ENCODE measurements at regions not wholly inside any gene's neighbourhood (a gene's known extent, or its start where the extent isn't known, plus 50 kb on each side); places are given as distances from the start of the nearest gene placed in this dataset.

DNA sequence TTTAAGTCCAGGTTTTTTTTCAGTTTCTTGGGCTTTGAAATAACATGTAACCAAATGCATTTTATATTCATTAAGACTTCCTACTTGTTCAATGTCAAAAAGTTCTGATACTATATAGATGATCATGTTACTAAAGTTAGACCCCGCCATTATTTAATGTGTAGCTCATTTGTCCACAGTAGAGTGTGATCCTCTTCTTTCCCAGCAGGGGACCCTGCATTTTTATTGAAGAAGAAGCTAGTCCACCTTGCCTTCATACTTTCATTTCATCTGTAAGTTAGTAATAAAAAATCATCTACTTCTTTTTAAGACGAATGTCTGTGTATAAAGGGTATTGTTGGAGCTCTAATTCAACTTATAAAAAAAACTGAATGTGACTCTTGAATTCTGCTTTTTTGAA is 404.6 kb downstream of the SI start:
- Histone ChIP-seq H3K9me3 (ENCODE audit: control insufficient read depth, low read length) (no peaks in the 10 kb centered on the region), H3K4me3 (ENCODE audit: low read length in 2 of 2) (no peak overlapping the region), H3K27ac (ENCODE audit: low read depth in 1 of 2, low read length in 2 of 2) (no peak overlapping the region), H3K27me3 (ENCODE audit: control insufficient read depth in 1 of 2, insufficient read depth in 2 of 2, low read length in 1 of 2) (no peaks in the 10 kb centered on the region), H3K4me1 (ENCODE audit: control insufficient read depth in 1 of 2, insufficient read depth in 2 of 2, low read length in 2 of 2) (no peaks in the 10 kb centered on the region), H3K36me3 (ENCODE audit: control insufficient read depth in 1 of 2, insufficient read depth in 2 of 2, low read length in 1 of 2) (no peaks in the 10 kb centered on the region)
- no peak for ATAC-seq (ENCODE audit: low FRiP score)
- intact Hi-C loops (cut with DNase I), result no loop called here
- no peak for DNase-seq
- WGBS, 2 donors, result 93% methylated on average over 2 of the region's 2 CpGs

DNA sequence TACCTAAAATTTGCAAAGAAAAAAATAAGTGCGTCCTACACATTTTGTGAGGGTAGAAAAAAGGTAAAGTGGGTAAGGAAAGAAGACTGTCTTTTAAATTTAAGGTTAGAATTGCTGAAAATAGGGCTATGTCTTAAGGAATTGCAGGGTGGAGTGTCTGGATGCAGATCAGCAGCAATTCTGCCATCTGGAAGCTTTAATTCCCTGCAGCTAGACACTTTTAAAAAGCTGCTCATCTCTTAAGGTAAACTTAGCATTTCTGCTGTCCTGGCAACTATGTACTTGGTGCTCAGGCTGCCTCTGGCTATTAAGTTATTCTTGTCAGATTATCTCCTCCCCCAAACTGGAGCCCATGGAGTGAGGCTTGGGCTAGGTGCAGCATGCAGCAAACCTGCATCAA is 420.2 kb downstream of the SI start:
- DNase-seq, result no peak
- H3K27ac ChIP-seq (ENCODE audit: low read depth in 1 of 2, low read length in 2 of 2), result no peak overlapping the region
- 85 to 92% methylated on average over 1 of the region's 1 CpG for WGBS, 2 donors
- H3K9me3 ChIP-seq (ENCODE audit: control insufficient read depth, low read length), result no peaks in the 10 kb centered on the region
- intact Hi-C loops (cut with DNase I), result no loop called here
- no peaks in the 10 kb centered on the region for H3K27me3 ChIP-seq (ENCODE audit: control insufficient read depth in 1 of 2, insufficient read depth in 2 of 2, low read length in 1 of 2)
- no peaks in the 10 kb centered on the region for H3K36me3 ChIP-seq (ENCODE audit: control insufficient read depth in 1 of 2, insufficient read depth in 2 of 2, low read length in 1 of 2)
- H3K4me1 ChIP-seq (ENCODE audit: control insufficient read depth in 1 of 2, insufficient read depth in 2 of 2, low read length in 2 of 2), result no peaks in the 10 kb centered on the region
- no peak overlapping the region for H3K4me3 ChIP-seq (ENCODE audit: low read length in 2 of 2)
- no peak for ATAC-seq (ENCODE audit: low FRiP score)

DNA sequence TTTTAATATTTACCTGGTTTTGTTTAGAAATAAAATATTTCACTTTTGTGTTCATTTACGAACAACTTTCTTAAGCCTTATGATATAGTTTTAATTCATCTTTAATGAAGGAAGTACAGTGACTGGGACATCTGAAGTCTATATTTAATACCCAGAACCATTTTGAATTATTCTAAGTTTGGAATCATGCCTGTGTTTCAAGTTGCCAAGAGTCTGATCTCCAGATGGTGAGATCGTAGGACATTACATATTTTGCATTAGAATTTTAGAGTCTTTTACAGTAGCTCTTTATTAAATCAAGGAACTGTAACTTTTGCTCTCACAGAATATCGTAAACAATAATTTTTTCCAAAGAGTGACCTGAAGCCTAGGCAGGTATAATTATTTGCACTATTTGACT is 420.7 kb downstream of the SI start:
- 69 to 71% methylated on average over 3 of the region's 3 CpGs for WGBS, 2 donors
- DNase-seq (no peak), ATAC-seq (ENCODE audit: low FRiP score) (no peak)
- Histone ChIP-seq H3K27ac (ENCODE audit: low read depth in 1 of 2, low read length in 2 of 2) (no peak overlapping the region), H3K4me3 (ENCODE audit: low read length in 2 of 2) (no peak overlapping the region), H3K36me3 (ENCODE audit: control insufficient read depth in 1 of 2, insufficient read depth in 2 of 2, low read length in 1 of 2) (no peaks in the 10 kb centered on the region), H3K27me3 (ENCODE audit: control insufficient read depth in 1 of 2, insufficient read depth in 2 of 2, low read length in 1 of 2) (no peaks in the 10 kb centered on the region), H3K4me1 (ENCODE audit: control insufficient read depth in 1 of 2, insufficient read depth in 2 of 2, low read length in 2 of 2) (no peaks in the 10 kb centered on the region), H3K9me3 (ENCODE audit: control insufficient read depth, low read length) (no peaks in the 10 kb centered on the region)
- intact Hi-C loops (cut with DNase I), result no loop called here

DNA sequence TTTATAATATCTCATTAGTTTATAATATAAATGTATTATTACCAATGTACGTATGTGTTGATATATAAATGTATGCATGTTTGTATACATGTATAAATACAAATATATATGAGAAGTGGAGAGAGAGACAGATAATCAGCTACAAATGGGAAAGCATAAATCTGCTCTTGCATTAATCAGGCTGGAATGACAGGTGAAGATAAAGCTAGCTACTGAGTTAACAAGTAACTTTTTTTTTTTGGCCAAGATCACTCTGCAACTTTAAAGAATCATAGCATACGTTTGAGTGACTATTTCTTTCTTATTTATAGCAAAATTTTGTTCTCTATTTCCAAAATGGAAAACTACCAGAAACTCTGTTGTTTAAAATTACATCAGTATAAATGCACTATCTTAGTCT is 422.8 kb downstream of the SI start:
- DNase-seq (no peak), ATAC-seq (ENCODE audit: low FRiP score) (no peak)
- 56 to 68% methylated on average over 2 of the region's 2 CpGs for WGBS, 2 donors
- Histone ChIP-seq H3K9me3 (ENCODE audit: control insufficient read depth, low read length) (no peaks in the 10 kb centered on the region), H3K27ac (ENCODE audit: low read depth in 1 of 2, low read length in 2 of 2) (no peak overlapping the region), H3K4me1 (ENCODE audit: control insufficient read depth in 1 of 2, insufficient read depth in 2 of 2, low read length in 2 of 2) (no peaks in the 10 kb centered on the region), H3K27me3 (ENCODE audit: control insufficient read depth in 1 of 2, insufficient read depth in 2 of 2, low read length in 1 of 2) (no peaks in the 10 kb centered on the region), H3K4me3 (ENCODE audit: low read length in 2 of 2) (no peak overlapping the region), H3K36me3 (ENCODE audit: control insufficient read depth in 1 of 2, insufficient read depth in 2 of 2, low read length in 1 of 2) (no peaks in the 10 kb centered on the region)
- intact Hi-C loops (cut with DNase I), result no loop called here

DNA sequence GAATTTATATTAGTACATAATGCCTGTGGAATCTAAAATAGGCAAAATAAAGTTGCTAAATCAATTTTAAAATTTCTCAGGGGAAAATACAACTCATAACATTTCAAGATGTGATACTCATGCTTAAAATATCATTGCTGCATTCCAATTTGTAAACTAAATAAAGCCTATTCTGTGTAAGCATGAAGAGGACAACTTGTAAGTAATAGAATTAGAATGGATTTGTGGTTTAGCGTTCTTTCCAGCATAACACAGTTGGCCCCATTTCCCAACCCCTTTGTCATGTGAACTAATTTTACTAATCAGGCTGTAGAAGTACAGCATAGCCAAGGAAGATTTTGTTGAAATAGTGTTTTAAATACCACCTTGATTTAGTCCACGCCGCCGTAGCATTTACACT is 437.2 kb downstream of the SI start:
- ATAC-seq (ENCODE audit: low FRiP score) (no peak), DNase-seq (no peak)
- H3K4me3 ChIP-seq (ENCODE audit: low read length in 2 of 2), result no peak overlapping the region
- 67 to 73% methylated on average over 4 of the region's 4 CpGs for WGBS, 2 donors
- H3K9me3 ChIP-seq (ENCODE audit: control insufficient read depth, low read length), result no peaks in the 10 kb centered on the region
- H3K27me3 ChIP-seq (ENCODE audit: control insufficient read depth in 1 of 2, insufficient read depth in 2 of 2, low read length in 1 of 2), result no peaks in the 10 kb centered on the region
- no peaks in the 10 kb centered on the region for H3K36me3 ChIP-seq (ENCODE audit: control insufficient read depth in 1 of 2, insufficient read depth in 2 of 2, low read length in 1 of 2)
- intact Hi-C loops (cut with DNase I), result no loop called here
- H3K27ac ChIP-seq (ENCODE audit: low read depth in 1 of 2, low read length in 2 of 2), result no peak overlapping the region
- H3K4me1 ChIP-seq (ENCODE audit: control insufficient read depth in 1 of 2, insufficient read depth in 2 of 2, low read length in 2 of 2), result no peaks in the 10 kb centered on the region

DNA sequence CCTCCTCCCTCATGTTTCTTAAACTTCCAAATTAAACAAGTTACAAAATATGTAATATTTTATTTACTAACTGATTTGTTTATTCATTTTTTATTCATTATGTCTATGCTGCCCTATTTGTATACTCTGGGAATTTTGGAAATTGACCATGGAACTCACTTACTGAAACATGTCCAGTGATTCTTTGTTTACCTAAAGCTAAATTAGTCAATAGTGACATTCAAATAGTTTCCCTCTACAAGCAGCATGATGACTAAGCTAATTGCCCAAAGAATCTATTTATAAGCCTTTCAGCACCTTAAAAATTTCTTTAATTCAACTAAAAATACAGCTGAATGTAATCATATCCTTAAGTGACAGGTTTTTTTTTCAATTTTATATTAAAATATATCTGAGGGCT is 437.7 kb downstream of the SI start:
- H3K27me3 ChIP-seq (ENCODE audit: control insufficient read depth in 1 of 2, insufficient read depth in 2 of 2, low read length in 1 of 2), result no peaks in the 10 kb centered on the region
- no peak overlapping the region for H3K27ac ChIP-seq (ENCODE audit: low read depth in 1 of 2, low read length in 2 of 2)
- H3K4me3 ChIP-seq (ENCODE audit: low read length in 2 of 2), result no peak overlapping the region
- H3K9me3 ChIP-seq (ENCODE audit: control insufficient read depth, low read length), result no peaks in the 10 kb centered on the region
- no peaks in the 10 kb centered on the region for H3K36me3 ChIP-seq (ENCODE audit: control insufficient read depth in 1 of 2, insufficient read depth in 2 of 2, low read length in 1 of 2)
- intact Hi-C loops (cut with DNase I), result no loop called here
- no peaks in the 10 kb centered on the region for H3K4me1 ChIP-seq (ENCODE audit: control insufficient read depth in 1 of 2, insufficient read depth in 2 of 2, low read length in 2 of 2)
- ATAC-seq (ENCODE audit: low FRiP score) (no peak), DNase-seq (no peak)

DNA sequence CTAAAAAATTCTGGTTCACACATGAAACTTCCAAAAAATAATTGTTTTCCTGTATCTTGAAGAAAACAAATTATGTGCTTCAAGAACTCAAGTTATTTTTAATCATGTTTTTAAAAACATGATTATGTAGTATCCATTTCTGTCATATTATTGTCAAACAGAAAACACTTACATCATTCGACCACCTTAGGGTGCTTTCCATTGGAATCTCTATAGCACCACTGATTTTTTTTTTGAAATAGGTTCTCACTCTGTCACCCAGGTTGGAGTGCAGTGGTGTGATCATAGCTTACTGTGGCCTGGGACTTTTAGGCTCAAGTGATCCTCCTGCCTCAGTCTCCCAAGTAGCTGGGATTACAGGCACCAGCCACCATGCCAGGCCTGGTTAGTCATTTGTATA is 457.3 kb downstream of the SI start:
- H3K27me3 ChIP-seq (ENCODE audit: control insufficient read depth in 1 of 2, insufficient read depth in 2 of 2, low read length in 1 of 2), result no peaks in the 10 kb centered on the region
- intact Hi-C loops (cut with DNase I), result no loop called here
- no peak overlapping the region for H3K4me3 ChIP-seq (ENCODE audit: low read length in 2 of 2)
- WGBS, 2 donors, result 83 to 89% methylated on average over 1 of the region's 1 CpG
- no peak overlapping the region for H3K27ac ChIP-seq (ENCODE audit: low read depth in 1 of 2, low read length in 2 of 2)
- no peaks in the 10 kb centered on the region for H3K4me1 ChIP-seq (ENCODE audit: control insufficient read depth in 1 of 2, insufficient read depth in 2 of 2, low read length in 2 of 2)
- DNase-seq (no peak), ATAC-seq (ENCODE audit: low FRiP score) (no peak)
- no peaks in the 10 kb centered on the region for H3K36me3 ChIP-seq (ENCODE audit: control insufficient read depth in 1 of 2, insufficient read depth in 2 of 2, low read length in 1 of 2)
- no peaks in the 10 kb centered on the region for H3K9me3 ChIP-seq (ENCODE audit: control insufficient read depth, low read length)

DNA sequence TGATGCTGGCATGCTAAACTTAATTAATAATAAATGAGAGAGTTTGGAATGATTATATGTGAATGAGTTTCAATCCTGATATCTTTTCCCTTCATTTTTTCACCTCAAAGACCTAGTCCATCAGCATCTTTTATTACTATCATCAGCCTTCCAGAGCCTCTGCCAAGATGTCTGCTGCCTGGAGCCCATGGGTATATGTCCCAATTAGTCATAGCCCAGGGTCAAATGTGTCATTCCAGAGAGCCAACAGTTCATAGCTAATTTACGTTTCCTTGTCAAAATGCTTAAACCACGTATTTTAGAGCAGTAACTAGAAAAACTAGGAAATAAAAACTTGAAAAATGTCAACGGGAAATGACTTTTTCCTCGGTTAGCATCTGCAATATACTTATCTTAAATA is 457.9 kb downstream of the SI start:
- Histone ChIP-seq H3K36me3 (ENCODE audit: control insufficient read depth in 1 of 2, insufficient read depth in 2 of 2, low read length in 1 of 2) (no peaks in the 10 kb centered on the region), H3K27ac (ENCODE audit: low read depth in 1 of 2, low read length in 2 of 2) (no peak overlapping the region), H3K9me3 (ENCODE audit: control insufficient read depth, low read length) (no peaks in the 10 kb centered on the region), H3K4me1 (ENCODE audit: control insufficient read depth in 1 of 2, insufficient read depth in 2 of 2, low read length in 2 of 2) (no peaks in the 10 kb centered on the region), H3K4me3 (ENCODE audit: low read length in 2 of 2) (no peak overlapping the region), H3K27me3 (ENCODE audit: control insufficient read depth in 1 of 2, insufficient read depth in 2 of 2, low read length in 1 of 2) (no peaks in the 10 kb centered on the region)
- WGBS, 2 donors, result 63 to 83% methylated on average over 4 of the region's 4 CpGs
- intact Hi-C loops (cut with DNase I), result no loop called here
- ATAC-seq (ENCODE audit: low FRiP score), result no peak
- no peak for DNase-seq

DNA sequence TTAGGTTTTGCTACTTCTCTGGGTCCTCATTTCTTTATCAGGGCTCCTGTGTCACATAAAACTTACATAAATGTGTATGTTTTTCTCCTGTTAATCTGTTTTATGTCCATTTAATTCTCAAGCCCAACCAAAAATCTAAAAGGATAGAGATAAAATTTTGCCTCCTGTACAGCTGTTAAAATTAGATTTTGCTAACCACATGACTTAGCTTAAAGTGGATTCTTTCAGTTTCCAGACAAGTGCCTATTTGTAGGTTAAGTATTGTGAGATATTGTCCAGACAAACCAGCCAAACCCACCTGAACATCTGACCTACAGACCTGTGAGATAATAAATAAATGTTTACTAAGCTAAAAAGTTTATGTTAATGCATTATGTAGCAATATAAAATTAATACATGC is 465.5 kb downstream of the SI start:
- DNase-seq (no peak), ATAC-seq (ENCODE audit: low FRiP score) (no peak)
- no peak overlapping the region for H3K27ac ChIP-seq (ENCODE audit: low read depth in 1 of 2, low read length in 2 of 2)
- no peaks in the 10 kb centered on the region for H3K4me1 ChIP-seq (ENCODE audit: control insufficient read depth in 1 of 2, insufficient read depth in 2 of 2, low read length in 2 of 2)
- no peak overlapping the region for H3K4me3 ChIP-seq (ENCODE audit: low read length in 2 of 2)
- H3K36me3 ChIP-seq (ENCODE audit: control insufficient read depth in 1 of 2, insufficient read depth in 2 of 2, low read length in 1 of 2), result no peaks in the 10 kb centered on the region
- H3K27me3 ChIP-seq (ENCODE audit: control insufficient read depth in 1 of 2, insufficient read depth in 2 of 2, low read length in 1 of 2), result no peaks in the 10 kb centered on the region
- no peaks in the 10 kb centered on the region for H3K9me3 ChIP-seq (ENCODE audit: control insufficient read depth, low read length)
- intact Hi-C loops (cut with DNase I), result no loop called here

Measured in aorta (tissue), 5 donors.